ENCODE measurements at regions not wholly inside any gene's neighbourhood (a gene's known extent, or its start where the extent isn't known, plus 50 kb on each side); places are given as distances from the start of the nearest gene placed in this dataset.

- no peak for DNase-seq
- intact Hi-C loops (cut with DNase I) = no loop called here
These were observed 247.9 kb upstream of the PCDH10 start for GRCh38 chr4:132901224-132901623.

GRCh38 chr4:132910229-132910748, 238.8 kb upstream of the PCDH10 start:
- no peak for DNase-seq
- intact Hi-C loops (cut with DNase I) = no loop called here

- intact Hi-C loops (cut with DNase I) = no loop called here
- DNase-seq = no peak
These were observed 231.0 kb upstream of the PCDH10 start for GRCh38 chr4:132918096-132918495.

GRCh38 chr4:132923516-132923915, 225.6 kb upstream of the PCDH10 start:
- intact Hi-C loops (cut with DNase I) = no loop called here
- DNase-seq = no peak

- intact Hi-C loops (cut with DNase I) = no loop called here
- DNase-seq = no peak
These were observed 214.2 kb upstream of the PCDH10 start for GRCh38 chr4:132934911-132935310.

GRCh38 chr4:132955146-132955545, 193.9 kb upstream of the PCDH10 start:
- peak in 2 of 42 donors; percentile 8 to 42 for DNase-seq
- intact Hi-C loops (cut with DNase I) = loop anchor here (10.0 kb wide), 1 partner anchor 190 kb away; the partner anchor contains the start of gene PCDH10

GRCh38 chr4:132956962-132957361, 192.1 kb upstream of the PCDH10 start:
- peak in 8 of 42 donors; percentile 6 to 67 (median 37) for DNase-seq
- intact Hi-C loops (cut with DNase I) = loop anchor here (10.0 kb wide), 1 partner anchor 188 kb away; the partner anchor contains the start of gene PCDH10

- no peak for DNase-seq
- intact Hi-C loops (cut with DNase I) = loop anchor here (10.0 kb wide), 1 partner anchor 186 kb away; the partner anchor contains the start of gene PCDH10
These were observed 190.4 kb upstream of the PCDH10 start for GRCh38 chr4:132958457-132959263.

- DNase-seq = no peak
- intact Hi-C loops (cut with DNase I) = no loop called here
These were observed 167.5 kb upstream of the PCDH10 start for GRCh38 chr4:132981611-132982010.

GRCh38 chr4:132982151-132982550, 166.9 kb upstream of the PCDH10 start:
- DNase-seq = no peak
- intact Hi-C loops (cut with DNase I) = no loop called here

- intact Hi-C loops (cut with DNase I) = no loop called here
- no peak for DNase-seq
These were observed 158.0 kb upstream of the PCDH10 start for GRCh38 chr4:132991111-132991510.

- intact Hi-C loops (cut with DNase I) = no loop called here
- DNase-seq = peak in 1 of 42 donors; percentile 11
These were observed 156.4 kb upstream of the PCDH10 start for GRCh38 chr4:132992686-132993085.

GRCh38 chr4:132998585-132999230, 150.4 kb upstream of the PCDH10 start:
- DNase-seq = no peak
- intact Hi-C loops (cut with DNase I) = no loop called here

- intact Hi-C loops (cut with DNase I) = no loop called here
- DNase-seq = no peak
These were observed 149.1 kb upstream of the PCDH10 start for GRCh38 chr4:133000012-133000411.

- intact Hi-C loops (cut with DNase I) = no loop called here
- DNase-seq = no peak
These were observed 145.9 kb upstream of the PCDH10 start for GRCh38 chr4:133003169-133003568.

- DNase-seq = peak in 12 of 42 donors; percentile 4 to 50 (median 14)
- intact Hi-C loops (cut with DNase I) = no loop called here
These were observed 134.5 kb upstream of the PCDH10 start for GRCh38 chr4:133014473-133015135.

- intact Hi-C loops (cut with DNase I) = no loop called here
These were observed 103.8 kb upstream of the PCDH10 start for GRCh38 chr4:133045288-133045687.

GRCh38 chr4:133046156-133046555, 102.9 kb upstream of the PCDH10 start:
- DNase-seq = peak in 3 of 42 donors; percentile 0 to 2 (median 1)
- intact Hi-C loops (cut with DNase I) = no loop called here

More at GRCh38 chr4:133045288-133045687, 103.8 kb upstream of the PCDH10 start:
- no peak for DNase-seq

GRCh38 chr4:133058701-133059100, 90.4 kb upstream of the PCDH10 start:
- DNase-seq = no peak

GRCh38 chr4:133059117-133059516, 90.0 kb upstream of the PCDH10 start:
- intact Hi-C loops (cut with DNase I) = no loop called here
- no peak for DNase-seq

More at GRCh38 chr4:133058701-133059100, 90.4 kb upstream of the PCDH10 start:
- intact Hi-C loops (cut with DNase I) = no loop called here
